BJ (cell line): ENCODE measurements at regions not wholly inside any gene's neighbourhood (a gene's known extent, or its start where the extent isn't known, plus 50 kb on each side); places are given as distances from the start of the nearest gene placed in this dataset.

ENCODE experiments used
- CTCF ChIA-PET: fragments of 350-600 bp; formaldehyde crosslinking; extraction: SDS; loops from one replicate; lab custom pipeline; 2021; ENCODE audit warnings: antibody characterized with exemption, inconsistent platforms; lab: Yijun Ruan, JAX
- POLR2A ChIA-PET: fragments of 300-600 bp; sonication (Branson Sonifier 250); formaldehyde crosslinking; extraction: SDS; loops from one replicate; lab custom pipeline; 2021; ENCODE audit warnings: antibody characterized with exemption; lab: Charles Lee
- DNase-seq: peaks from one replicate; pipeline ENCODE4 v3.0.0-alpha.2; 2011; ENCODE audit warnings: low read depth
- H3K27me3 ChIP-seq: 2 replicates; pipeline ENCODE4 v1.6.0; 2011; ENCODE audit warnings: low read length; ENCODE audit not compliant: control insufficient read depth, insufficient read depth
- H3K36me3 ChIP-seq: 2 replicates; pipeline ENCODE4 v1.5.1; 2011; ENCODE audit warnings: low read length; ENCODE audit not compliant: control insufficient read depth, insufficient read depth
- H3K4me3 ChIP-seq: 2 replicates; pipeline ENCODE4 v1.5.1; 2011; ENCODE audit warnings: low read depth, mild to moderate bottlenecking, control low read depth, low read length
- TF ChIP-seq, protein P1 (sequence below): IDR thresholded peaks from 2 replicates; pipeline ENCODE4 v1.5.1; 2011; ENCODE audit warnings: low read depth, mild to moderate bottlenecking, control low read depth, inconsistent platforms, low read length, moderate library complexity; ENCODE audit not compliant: insufficient read depth

DNA sequence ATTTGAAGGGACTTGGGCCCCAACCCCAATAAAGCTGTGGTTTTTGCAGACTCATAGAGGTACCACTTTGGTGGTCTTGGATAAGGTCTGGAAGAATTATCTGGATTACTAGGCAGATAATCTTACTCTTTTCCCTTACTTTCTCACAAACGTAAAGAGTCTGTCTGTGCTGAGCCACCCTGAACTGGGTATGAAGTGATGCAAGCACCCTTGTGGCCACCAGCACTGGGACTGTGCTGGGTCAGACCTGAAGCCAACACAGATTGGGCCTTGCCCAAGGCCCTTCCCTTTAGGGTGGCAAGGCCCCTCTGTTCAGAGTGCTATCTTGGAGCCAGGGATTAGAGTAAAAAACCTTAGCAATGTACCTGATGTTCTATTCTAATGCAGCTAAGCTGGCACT, 827.0 kb upstream of the RAB6C start:
- H3K4me3 ChIP-seq: no peak overlapping the region
- H3K36me3 ChIP-seq: no peaks in the 10 kb centered on the region
- CTCF ChIA-PET: interaction anchor here (1.3 kb wide), 1 partner anchor 11 kb away, joined by 3 read pairs; no protein-coding TSS in a partner anchor
- no peaks in the 10 kb centered on the region for H3K27me3 ChIP-seq
- DNase-seq: no peak
- TF ChIP-seq, protein P1, sequence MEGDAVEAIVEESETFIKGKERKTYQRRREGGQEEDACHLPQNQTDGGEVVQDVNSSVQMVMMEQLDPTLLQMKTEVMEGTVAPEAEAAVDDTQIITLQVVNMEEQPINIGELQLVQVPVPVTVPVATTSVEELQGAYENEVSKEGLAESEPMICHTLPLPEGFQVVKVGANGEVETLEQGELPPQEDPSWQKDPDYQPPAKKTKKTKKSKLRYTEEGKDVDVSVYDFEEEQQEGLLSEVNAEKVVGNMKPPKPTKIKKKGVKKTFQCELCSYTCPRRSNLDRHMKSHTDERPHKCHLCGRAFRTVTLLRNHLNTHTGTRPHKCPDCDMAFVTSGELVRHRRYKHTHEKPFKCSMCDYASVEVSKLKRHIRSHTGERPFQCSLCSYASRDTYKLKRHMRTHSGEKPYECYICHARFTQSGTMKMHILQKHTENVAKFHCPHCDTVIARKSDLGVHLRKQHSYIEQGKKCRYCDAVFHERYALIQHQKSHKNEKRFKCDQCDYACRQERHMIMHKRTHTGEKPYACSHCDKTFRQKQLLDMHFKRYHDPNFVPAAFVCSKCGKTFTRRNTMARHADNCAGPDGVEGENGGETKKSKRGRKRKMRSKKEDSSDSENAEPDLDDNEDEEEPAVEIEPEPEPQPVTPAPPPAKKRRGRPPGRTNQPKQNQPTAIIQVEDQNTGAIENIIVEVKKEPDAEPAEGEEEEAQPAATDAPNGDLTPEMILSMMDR: no peak
- POLR2A ChIA-PET: no interaction called here

DNA sequence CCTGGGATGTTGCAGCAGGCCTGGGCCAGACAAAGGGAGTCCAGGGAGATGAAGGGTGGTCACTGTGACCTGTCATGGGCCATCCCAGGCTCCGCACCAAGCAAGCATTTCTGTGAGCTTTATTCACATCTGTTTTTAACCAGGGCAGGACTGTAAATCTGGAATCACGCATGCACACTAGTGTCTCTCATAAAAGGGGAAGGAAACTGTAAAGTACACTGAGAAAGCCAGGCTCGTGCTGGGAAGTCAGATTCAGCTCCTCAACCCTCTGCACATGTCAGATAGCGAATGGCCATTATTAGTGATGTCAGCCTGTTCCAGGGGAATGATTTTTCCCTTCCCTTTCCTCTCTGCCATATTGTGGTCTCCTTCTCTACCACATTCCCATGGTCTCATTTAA, 818.6 kb upstream of the RAB6C start:
- CTCF ChIA-PET: no interaction called here
- Histone ChIP-seq H3K27me3 (no peaks in the 10 kb centered on the region), H3K36me3 (no peaks in the 10 kb centered on the region), H3K4me3 (no peak overlapping the region)
- DNase-seq: no peak
- POLR2A ChIA-PET: no interaction called here
- TF ChIP-seq, protein P1: no peak

DNA sequence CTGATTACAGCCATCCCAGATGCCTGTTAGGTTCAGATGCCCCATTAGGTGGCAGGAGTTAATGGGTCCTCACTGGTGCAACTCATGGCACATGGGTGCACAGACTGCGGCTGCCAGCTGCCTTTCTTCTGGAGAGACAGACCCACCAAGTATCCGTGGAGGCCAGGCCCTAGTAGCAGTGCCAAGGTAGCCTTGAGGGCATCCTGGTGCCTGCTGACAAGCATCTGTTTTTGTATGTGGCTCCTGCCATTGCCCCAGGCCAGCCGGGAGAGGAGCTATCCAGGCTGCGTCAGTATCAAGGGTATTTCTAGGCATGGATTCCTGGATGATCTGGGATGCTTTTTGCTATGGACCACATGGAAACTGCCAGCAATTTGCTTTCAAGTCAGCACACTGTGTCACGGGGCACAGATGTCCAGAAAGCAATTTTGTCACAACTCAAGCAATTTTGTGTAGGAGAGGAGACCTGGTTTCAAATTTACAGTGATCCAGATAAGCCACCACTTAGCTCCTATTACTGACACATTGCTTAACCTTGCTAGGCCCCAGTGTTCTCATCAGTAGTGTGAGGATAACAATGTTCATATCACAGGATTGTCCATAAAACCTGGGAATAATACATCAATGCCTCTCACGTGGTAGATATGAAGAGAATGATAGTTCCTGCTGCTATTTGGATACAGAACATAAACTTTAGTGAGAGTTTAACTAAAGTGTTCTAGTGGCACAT, 815.1 kb upstream of the RAB6C start:
- H3K27me3 ChIP-seq: no peaks in the 10 kb centered on the region
- H3K36me3 ChIP-seq: no peaks in the 10 kb centered on the region
- TF ChIP-seq, protein P1: no peak
- no peak for DNase-seq
- no peak overlapping the region for H3K4me3 ChIP-seq
- ChIA-PET POLR2A (no interaction called here), CTCF (interaction anchor here (1.2 kb wide), 1 partner anchor 11 kb away, joined by 3 read pairs; no protein-coding TSS in a partner anchor)

GRCh38 chr2:129165006-129165405, 814.5 kb upstream of the RAB6C start:
- DNase-seq: no peak
- CTCF ChIA-PET: no interaction called here
- TF ChIP-seq, protein P1: no peak
- Histone ChIP-seq H3K36me3 (no peaks in the 10 kb centered on the region), H3K27me3 (no peaks in the 10 kb centered on the region), H3K4me3 (no peak overlapping the region)
- POLR2A ChIA-PET: no interaction called here

DNA sequence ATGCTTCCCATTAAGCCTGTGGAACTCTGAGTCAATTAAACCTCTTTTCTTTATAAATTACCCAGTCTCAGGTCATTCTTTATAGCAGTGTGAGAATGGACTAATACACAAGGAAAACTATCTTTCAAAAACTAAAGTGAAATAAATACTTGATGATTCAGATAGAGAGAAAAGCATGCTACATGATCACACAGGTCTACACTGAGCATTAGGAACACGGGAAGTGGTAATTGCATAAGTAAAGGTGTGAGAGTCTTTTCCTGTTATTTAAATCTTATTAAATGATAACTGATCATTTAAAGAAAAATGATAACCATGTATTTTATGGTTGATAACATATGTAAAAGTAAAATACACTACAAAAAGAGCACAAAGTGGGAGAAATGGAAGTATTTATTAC, 812.0 kb upstream of the RAB6C start:
- no peaks in the 10 kb centered on the region for H3K36me3 ChIP-seq
- POLR2A ChIA-PET: no interaction called here
- no peak overlapping the region for H3K4me3 ChIP-seq
- TF ChIP-seq, protein P1: no peak
- CTCF ChIA-PET: no interaction called here
- no peaks in the 10 kb centered on the region for H3K27me3 ChIP-seq
- no peak for DNase-seq
